ENCODE measurements at regions not wholly inside any gene's neighbourhood (a gene's known extent, or its start where the extent isn't known, plus 50 kb on each side); places are given as distances from the start of the nearest gene placed in this dataset.

- DNase-seq (ENCODE audit: low spot score): no peak
Measured at GRCh38 chr13:78020861-78021260, 102.2 kb upstream of the EDNRB start.

DNA sequence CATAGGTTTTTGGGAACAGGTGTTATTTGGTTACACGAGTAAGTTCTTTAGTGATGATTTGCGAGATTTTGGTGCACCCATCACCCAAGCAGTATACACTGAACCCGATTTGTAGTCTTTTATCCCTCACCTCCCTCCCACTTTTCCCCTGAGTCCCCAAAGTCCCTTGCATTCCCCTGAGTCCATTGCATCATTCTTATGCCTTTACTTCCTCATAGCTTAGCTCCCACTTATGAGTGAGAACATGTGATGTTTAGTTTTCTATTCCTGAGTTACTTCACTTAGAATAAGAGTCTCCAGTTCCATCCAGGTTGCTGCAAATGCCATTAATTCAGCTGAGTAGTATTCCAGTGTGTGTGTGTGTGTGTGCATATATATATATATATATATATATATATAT lies 97.2 kb upstream of the EDNRB start:
- no peak for DNase-seq (ENCODE audit: low spot score)

DNA sequence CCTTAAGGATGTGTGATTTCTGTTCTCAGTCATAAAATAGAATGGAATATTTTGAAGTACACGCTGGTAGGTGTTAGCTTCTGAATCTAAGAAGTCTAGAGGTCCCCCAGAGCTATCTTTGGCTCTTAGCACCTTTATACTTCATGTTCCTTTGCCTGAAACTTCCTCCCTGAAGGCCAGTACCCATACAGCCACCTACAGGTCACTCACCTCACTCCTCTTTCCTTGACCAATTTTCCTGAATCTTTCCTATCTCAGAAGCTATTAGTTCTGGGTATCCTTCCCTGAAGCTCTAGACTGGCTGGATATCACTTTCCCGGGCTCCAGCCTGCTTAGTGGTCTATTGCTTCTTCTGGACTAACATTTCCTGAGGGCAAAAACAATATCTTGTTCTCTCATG lies 93.4 kb upstream of the EDNRB start:
- DNase-seq (ENCODE audit: low spot score): no peak

- no peak for DNase-seq (ENCODE audit: low spot score)
Measured at GRCh38 chr13:78004821-78005220, 86.2 kb upstream of the EDNRB start.

DNA sequence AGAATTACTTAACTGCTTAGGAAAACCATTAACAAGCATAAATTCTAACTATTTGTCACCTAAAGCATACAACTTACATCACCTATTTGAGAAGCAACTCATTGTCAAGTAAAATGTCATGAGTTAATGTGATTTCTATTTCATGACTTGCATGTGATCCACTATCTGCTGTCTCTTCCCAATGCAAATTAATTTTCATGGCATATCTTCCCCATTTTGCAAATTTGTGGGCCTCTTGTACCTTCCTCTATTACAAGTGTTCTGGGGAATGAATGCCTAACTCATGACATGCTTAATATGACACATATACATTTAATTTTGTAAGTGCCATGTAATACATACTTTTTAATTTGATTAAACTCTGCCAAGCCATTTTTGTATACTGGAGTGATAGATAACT lies 81.1 kb upstream of the EDNRB start:
- DNase-seq (ENCODE audit: low spot score): no peak

- no peak for DNase-seq (ENCODE audit: low spot score)
Measured at GRCh38 chr13:77994166-77994565, 75.5 kb upstream of the EDNRB start.

DNA sequence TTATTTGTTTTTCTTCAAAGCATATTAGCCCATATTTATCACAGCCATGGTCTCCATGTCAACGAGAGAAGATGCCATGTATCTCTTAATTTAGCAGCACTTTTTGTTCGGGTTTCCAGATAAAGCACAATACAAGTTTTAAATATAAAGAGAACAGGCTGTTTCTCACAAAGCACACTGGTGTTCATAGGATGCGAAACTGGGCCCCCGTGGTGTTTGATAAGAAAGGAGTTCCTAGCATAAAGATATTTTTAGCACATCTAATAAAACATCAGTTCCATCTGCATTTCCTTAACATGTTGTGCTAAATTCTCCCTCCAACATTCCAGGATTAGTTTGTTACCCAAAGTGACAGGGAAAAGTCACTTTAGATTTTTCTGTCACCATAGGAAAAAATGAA lies 72.4 kb upstream of the EDNRB start:
- DNase-seq (ENCODE audit: low spot score): no peak

- no peak for DNase-seq (ENCODE audit: low spot score)
Measured at GRCh38 chr13:77989281-77989680, 70.7 kb upstream of the EDNRB start.

GRCh38 chr13:77988355-77988754 lies 69.7 kb upstream of the EDNRB start:
- DNase-seq (ENCODE audit: low spot score): no peak

- DNase-seq (ENCODE audit: low spot score): no peak
Measured at GRCh38 chr13:77986713-77987112, 68.1 kb upstream of the EDNRB start.

- DNase-seq (ENCODE audit: low spot score): no peak
Measured at GRCh38 chr13:77985866-77986636, 67.4 kb upstream of the EDNRB start.

DNA sequence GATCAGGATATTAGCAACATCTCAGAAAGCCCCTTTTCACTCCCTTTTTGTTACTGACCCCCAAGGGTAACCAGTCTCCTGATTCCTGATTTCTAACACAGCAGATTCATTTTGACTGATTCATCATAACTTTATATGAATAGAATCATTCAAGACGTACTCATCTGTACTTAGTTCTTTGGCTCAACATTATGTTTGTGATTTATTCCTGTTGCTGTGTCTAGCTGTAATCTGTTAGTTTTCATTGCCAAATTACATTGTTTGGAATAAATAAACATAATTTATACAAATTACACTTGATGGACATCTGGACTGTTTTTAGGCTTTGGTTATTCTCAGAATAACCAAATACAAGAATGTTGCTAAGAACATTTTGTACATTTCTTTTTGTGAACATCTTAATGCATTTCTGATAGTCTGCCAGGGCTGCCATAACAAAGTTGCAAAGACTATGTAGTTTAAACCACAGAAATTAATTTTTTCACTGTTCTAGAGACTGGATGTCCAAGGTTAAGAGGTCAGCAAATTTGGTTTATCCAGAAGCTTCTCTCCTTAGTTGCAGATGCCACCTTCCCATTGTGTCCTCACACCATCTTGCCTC lies 62.8 kb upstream of the EDNRB start:
- no peak for DNase-seq (ENCODE audit: low spot score)

- DNase-seq (ENCODE audit: low spot score): no peak
Measured at GRCh38 chr13:77980592-77980991, 62.0 kb upstream of the EDNRB start.

DNA sequence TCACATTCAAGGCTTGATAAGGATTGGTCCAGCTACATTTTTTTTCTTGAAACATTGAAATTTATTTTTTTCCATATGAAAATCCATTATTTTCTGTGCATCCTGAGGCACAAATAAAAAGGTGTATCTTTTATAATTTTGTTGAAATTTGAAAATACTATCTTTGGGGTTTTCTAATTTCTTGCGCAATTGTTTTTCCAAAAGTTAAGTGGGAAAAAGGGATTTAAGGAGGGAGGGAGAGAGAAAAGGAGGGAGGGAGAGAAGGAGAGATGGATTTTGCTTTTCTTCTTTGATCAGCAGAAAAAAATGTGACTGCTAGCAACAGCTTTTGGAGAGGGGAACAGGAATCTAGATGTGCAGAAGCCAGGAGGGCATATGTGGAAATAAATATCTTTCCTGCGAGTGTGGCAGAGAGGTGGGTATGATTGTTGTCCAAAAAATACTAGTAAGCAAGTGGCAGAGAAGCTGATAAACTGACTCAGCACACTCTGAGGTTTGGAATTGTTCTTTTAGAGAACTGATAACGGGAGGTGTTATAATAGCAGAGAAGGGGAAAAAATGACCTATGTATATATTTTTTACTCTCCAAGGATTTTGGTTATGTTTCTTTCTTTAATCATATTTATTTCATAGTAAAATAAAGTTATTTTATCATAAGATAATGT lies 61.2 kb upstream of the EDNRB start:
- DNase-seq (ENCODE audit: low spot score): no peak

GRCh38 chr13:77975358-77976042 lies 56.9 kb upstream of the EDNRB start:
- DNase-seq (ENCODE audit: low spot score): no peak

DNA sequence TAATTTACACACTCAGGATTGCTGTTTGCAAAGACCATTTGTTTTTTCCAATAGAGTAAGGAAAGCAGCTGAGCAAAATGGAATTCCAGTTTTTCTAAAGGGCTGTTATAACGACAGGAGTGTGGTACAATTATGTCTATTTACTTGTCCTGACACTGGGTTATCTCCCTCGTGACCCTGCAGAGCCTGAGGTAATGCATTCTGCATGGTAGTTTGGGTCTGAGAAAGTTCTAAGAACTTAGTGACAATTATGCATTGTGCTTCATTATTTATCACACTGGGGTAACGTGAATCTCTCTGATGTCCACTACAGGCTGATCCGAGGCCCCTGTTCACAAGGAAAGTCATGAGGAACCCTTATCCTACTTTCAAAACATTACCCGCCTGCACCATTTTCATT lies 50.7 kb upstream of the EDNRB start:
- no peak for DNase-seq (ENCODE audit: low spot score)

Data from pons (tissue), 1 donor.